ENCODE measurements at regions not wholly inside any gene's neighbourhood (a gene's known extent, or its start where the extent isn't known, plus 50 kb on each side); places are given as distances from the start of the nearest gene placed in this dataset.
"Not testable (repeated sequence)": the region's sequence is repeated elsewhere in the genome, so short reads cannot be mapped to it uniquely, and the experiment has no call there.

GRCh38 chr16:26840691-26841090, 226.0 kb upstream of the C16orf82 start:
- H3K9me3 ChIP-seq: no peaks in the 10 kb centered on the region
- no peak overlapping the region for H3K9ac ChIP-seq (ENCODE audit: low read depth in 2 of 2, low read length in 2 of 2)
- no peaks in the 10 kb centered on the region for H3K27me3 ChIP-seq
- H3K36me3 ChIP-seq: no peaks in the 10 kb centered on the region
- H3K4me1 ChIP-seq: no peaks in the 10 kb centered on the region
- no peak for DNase-seq
- TF ChIP-seq CTCF (IDR thresholded peaks at IDR 0.05): no peak
- intact Hi-C loops (cut with DNase I): no loop called here
- no peak overlapping the region for H3K27ac ChIP-seq
- no peak overlapping the region for H3K4me3 ChIP-seq

DNA sequence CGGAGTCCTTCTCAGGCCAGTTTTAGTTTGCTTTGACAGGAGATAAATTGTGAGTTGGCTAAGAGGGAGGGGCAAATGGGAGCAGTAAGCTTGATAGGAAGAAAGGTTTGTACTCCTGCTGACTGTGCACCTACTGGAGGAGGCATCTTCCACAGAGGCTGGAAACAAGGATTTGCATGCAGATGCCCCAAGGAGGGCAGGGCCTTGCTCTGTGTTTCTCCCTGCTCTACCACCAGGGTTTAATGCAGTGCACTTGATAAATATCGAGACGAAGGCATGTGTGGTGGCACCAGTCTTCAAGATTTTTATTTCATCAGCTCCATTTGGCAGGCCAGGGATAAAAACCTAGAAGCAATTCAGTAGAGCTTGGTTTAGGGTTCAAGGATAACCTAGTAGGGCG, 210.5 kb upstream of the C16orf82 start:
- no peak for DNase-seq
- no peak for TF ChIP-seq CTCF (IDR thresholded peaks at IDR 0.05)
- H3K36me3 ChIP-seq: no peaks in the 10 kb centered on the region
- H3K4me1 ChIP-seq: no peaks in the 10 kb centered on the region
- no peak overlapping the region for H3K27ac ChIP-seq
- intact Hi-C loops (cut with DNase I): no loop called here
- H3K9ac ChIP-seq (ENCODE audit: low read depth in 2 of 2, low read length in 2 of 2): no peak overlapping the region
- no peaks in the 10 kb centered on the region for H3K9me3 ChIP-seq
- H3K4me3 ChIP-seq: no peak overlapping the region
- no peaks in the 10 kb centered on the region for H3K27me3 ChIP-seq

GRCh38 chr16:26856791-26857190, 209.9 kb upstream of the C16orf82 start:
- intact Hi-C loops (cut with DNase I): no loop called here
- Histone ChIP-seq H3K27me3 (no peaks in the 10 kb centered on the region), H3K36me3 (no peaks in the 10 kb centered on the region), H3K4me1 (no peaks in the 10 kb centered on the region), H3K4me3 (no peak overlapping the region), H3K27ac (no peak overlapping the region), H3K9ac (ENCODE audit: low read depth in 2 of 2, low read length in 2 of 2) (no peak overlapping the region), H3K9me3 (no peaks in the 10 kb centered on the region)
- no peak for DNase-seq
- TF ChIP-seq CTCF (IDR thresholded peaks at IDR 0.05): no peak

DNA sequence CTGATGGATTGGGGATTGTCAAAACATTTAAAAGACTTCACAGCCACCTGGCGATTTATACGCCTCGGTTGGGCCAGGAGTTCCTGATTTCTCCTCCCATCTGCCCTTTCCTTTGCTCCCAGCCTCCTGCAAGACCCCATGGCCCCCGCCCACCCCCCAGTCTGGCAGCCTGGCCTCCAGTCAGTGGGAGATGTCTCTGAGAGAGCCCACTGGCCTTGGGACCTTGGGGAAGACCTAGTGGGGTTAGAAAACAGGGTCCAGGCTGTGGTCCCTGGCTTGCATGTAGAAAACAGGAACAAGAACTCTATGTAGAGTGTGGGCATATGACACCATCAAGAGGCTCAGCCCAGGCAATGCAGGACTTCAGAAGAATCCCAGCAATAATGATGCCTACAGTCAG, 209.4 kb upstream of the C16orf82 start:
- H3K9ac ChIP-seq (ENCODE audit: low read depth in 2 of 2, low read length in 2 of 2): no peak overlapping the region
- no peaks in the 10 kb centered on the region for H3K9me3 ChIP-seq
- no peak overlapping the region for H3K4me3 ChIP-seq
- no peaks in the 10 kb centered on the region for H3K4me1 ChIP-seq
- H3K36me3 ChIP-seq: no peaks in the 10 kb centered on the region
- TF ChIP-seq CTCF (IDR thresholded peaks at IDR 0.05): no peak
- H3K27me3 ChIP-seq: no peaks in the 10 kb centered on the region
- intact Hi-C loops (cut with DNase I): no loop called here
- H3K27ac ChIP-seq: no peak overlapping the region
- DNase-seq: no peak

- no peak overlapping the region for H3K9ac ChIP-seq (ENCODE audit: low read depth in 2 of 2, low read length in 2 of 2)
- intact Hi-C loops (cut with DNase I): no loop called here
- no peaks in the 10 kb centered on the region for H3K9me3 ChIP-seq
- H3K4me3 ChIP-seq: no peak overlapping the region
- no peak overlapping the region for H3K27ac ChIP-seq
- DNase-seq: no peak
- TF ChIP-seq CTCF (IDR thresholded peaks at IDR 0.05): no peak
- no peaks in the 10 kb centered on the region for H3K36me3 ChIP-seq
- no peaks in the 10 kb centered on the region for H3K4me1 ChIP-seq
- H3K27me3 ChIP-seq: no peaks in the 10 kb centered on the region
Observed at GRCh38 chr16:26860506-26860905, 206.2 kb upstream of the C16orf82 start.

DNA sequence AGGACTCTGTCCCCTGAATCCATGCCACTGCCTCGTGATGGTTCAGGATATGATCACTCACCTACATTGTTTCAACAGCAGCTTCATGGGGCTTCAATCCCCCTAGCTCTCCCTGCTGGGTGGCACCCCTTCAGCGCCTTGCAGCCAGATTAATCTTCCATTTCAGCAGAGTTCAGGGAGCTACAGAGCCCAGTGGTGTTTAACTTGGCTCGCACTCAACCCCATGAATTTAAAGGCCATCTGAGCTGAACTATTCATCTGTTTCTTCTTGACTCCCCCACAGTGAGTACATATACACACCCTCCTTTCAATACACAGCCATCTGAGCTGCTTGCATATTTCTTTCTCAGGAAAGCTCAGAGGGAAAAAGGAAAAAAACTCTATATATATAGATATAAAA, 202.8 kb upstream of the C16orf82 start:
- no peak overlapping the region for H3K27ac ChIP-seq
- H3K9ac ChIP-seq (ENCODE audit: low read depth in 2 of 2, low read length in 2 of 2): no peak overlapping the region
- intact Hi-C loops (cut with DNase I): no loop called here
- no peaks in the 10 kb centered on the region for H3K9me3 ChIP-seq
- no peak for TF ChIP-seq CTCF (IDR thresholded peaks at IDR 0.05)
- no peak overlapping the region for H3K4me3 ChIP-seq
- no peaks in the 10 kb centered on the region for H3K36me3 ChIP-seq
- H3K27me3 ChIP-seq: no peaks in the 10 kb centered on the region
- no peaks in the 10 kb centered on the region for H3K4me1 ChIP-seq
- no peak for DNase-seq

DNA sequence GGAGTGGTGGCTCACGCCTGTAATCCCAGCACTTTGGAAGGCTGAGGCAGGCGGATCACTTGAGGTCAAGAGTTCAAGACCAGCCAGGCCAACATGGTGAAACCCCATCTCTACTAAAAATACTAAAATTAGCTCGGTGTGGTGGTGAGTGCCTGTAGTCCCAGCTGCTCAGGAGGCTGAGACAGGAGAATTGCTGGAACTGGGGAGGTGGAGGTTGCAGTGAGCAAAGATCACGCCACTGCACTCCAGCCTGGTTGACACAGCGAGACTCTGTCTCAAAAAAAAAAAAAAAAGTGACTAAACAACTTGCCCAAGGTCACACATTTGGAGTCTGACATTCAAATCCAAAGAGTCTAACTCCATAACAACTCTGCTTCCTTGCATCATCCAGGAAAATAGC, 192.4 kb upstream of the C16orf82 start:
- H3K9ac ChIP-seq (ENCODE audit: low read depth in 2 of 2, low read length in 2 of 2); H3K27ac ChIP-seq; intact Hi-C loops (cut with DNase I); H3K4me1 ChIP-seq; H3K27me3 ChIP-seq; H3K9me3 ChIP-seq; H3K4me3 ChIP-seq; H3K36me3 ChIP-seq; DNase-seq: not testable (repeated sequence)
